Frontal cortex (tissue), 3 donors: ENCODE measurements at regions not wholly inside any gene's neighbourhood (a gene's known extent, or its start where the extent isn't known, plus 50 kb on each side); places are given as distances from the start of the nearest gene placed in this dataset.
"Not testable (repeated sequence)": the region's sequence is repeated elsewhere in the genome, so short reads cannot be mapped to it uniquely, and the experiment has no call there.

Source experiments
- DNase-seq, 2 donors: peaks; one replicate each; pipeline ENCODE4 v3.0.0; 2012; ENCODE audit warnings: low spot score in 2 of 2
- FAIRE-seq: peaks from 2 replicates; lab custom pipeline; 2012; peaks lifted over from hg19 to GRCh38; lab: Jason Lieb, UNC
- donor health status: control.
- donor health status: control.
- donor health status: control.

DNA sequence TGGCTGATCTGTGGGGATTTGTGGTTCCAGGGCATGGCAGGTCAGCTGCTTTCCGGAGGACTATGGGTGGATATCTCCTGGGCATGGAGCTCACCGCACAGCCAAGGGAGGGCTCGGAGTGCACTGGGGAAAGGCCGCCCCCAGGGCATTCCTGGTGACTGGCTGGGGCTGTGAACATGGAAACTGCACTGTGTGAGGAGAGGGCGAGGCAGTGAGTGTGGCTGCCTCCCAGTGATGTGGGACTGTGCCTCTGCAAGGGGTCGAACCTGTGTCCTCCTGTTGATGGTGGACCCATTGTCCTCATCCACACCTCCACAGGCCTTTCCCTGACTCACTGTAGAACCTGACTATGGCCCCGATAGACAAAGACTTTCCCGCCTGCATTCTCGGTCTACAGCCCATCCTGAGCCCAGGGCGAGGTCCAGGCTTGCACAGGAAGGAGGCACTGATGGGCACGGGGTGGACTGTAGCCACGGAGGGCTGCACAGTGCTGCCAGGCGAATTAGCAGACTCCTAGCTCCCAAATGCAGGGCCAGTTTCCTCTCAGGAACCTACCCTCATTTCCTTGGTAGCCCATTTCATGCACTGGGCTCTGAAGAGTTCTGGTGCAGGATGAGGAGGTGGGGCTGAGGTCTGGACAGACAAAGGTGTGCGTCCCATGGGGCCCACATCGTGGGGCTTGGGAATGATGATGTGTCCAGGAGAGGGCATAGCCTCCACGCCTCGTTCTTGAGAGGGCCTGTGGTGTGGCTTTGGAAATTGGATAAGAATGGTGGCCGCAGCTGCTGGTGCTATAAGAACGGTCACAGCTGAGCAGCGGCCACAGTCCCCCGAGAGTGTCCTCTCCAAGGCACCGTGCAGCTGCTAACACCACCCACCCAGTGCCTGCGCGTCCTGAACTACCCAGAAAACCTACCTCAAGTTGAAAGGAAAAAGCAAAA lies 415.1 kb downstream of the TMEM121 start:
- no peak for DNase-seq
- FAIRE-seq, result no peak

DNA sequence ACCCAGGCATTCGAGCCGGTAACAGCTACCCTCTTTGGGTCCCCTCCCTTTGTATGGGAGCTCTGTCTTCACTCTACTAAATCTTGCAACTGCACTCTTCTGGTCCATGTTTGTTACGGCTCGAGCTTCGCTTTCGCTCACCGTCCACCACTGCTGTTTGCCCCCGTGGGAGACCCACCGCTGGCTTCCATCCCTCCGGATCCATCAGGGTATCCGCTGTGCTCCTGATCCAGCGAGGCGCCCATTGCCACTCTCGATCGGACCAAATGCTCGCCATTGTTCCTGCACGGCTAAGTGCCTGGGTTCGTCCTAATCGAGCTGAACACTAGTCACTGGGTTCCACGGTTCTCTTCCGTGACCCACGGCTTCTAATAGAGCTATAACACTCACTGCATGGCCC lies 416.3 kb downstream of the TMEM121 start:
- not testable (repeated sequence) for FAIRE-seq, DNase-seq

DNA sequence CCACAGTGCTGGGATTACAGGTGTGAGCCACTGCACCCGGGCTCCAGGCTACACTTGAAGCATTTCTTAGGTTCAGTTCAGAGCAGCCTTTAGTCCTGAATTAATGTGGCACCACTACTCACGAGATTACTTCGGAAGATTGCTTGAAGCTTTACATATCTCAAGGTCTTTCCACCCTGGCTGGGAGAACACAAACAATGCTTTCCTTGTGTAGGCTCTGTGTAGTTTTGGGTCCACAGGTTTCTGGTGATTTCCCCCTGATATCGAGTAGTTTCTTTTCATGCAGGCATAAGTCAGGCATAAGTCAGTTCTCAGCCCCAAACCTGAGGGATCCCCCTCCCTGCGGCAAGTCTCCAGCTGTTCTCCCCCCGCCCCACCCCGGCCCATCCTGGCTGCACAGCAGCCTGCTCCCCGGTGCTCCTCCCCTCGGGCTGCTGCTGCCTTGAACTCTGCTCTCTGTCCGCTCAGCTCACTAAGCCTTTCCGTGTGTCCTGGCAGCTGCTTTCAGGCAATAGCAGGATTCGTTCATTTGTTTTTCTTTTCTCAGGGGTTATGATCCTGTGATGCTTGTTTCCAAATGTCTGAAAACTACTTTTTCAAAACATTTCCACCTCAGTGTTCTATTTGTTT lies 417.7 kb downstream of the TMEM121 start:
- no peak for DNase-seq
- no peak for FAIRE-seq

DNA sequence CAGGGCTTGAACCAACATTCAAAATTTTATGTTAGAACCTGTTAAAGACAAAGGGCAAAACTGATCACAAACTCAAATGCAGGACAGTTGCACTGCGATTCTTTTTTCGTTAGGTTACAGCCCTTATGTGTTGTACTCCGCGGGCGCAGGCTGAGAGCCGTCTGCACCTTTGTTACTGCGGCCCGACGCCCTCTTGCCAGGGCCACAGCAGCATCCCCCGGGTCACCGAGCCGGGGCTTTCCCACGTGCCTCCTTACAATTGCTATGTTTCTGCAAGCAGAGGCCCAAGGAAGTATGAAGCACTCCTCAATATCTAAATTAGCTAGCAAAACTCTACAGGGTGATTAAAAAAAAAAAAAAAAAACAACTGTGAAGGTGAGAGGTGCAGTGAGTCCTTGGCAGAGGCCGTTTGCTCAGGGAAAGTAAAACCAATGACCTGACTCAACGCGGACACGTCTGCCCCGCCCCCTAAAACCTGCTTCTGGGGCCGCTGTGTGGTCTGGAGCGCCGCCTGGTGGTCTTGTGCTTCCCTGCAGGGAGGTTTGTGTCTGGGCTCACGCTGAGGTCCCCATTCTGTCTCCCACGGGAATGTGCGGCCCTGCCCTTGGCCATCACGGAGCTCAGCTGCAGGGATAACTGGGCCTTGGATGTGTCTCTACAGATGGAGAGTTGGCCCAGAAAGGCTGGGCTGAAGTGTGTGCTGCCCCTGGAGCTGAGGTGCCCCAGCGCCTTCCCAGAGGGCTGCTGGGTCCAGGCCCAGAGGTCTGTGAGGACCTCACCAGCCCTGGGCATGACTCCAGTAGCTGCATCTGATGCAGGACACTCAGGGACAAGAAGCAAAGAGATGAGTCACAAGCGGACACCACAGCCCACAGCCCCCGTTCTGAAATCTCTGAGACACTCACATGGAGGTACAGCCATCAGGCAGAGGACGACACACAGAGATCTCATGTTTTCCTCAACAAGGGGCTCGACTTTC lies 418.5 kb downstream of the TMEM121 start:
- DNase-seq (no peak), FAIRE-seq (no peak)

DNA sequence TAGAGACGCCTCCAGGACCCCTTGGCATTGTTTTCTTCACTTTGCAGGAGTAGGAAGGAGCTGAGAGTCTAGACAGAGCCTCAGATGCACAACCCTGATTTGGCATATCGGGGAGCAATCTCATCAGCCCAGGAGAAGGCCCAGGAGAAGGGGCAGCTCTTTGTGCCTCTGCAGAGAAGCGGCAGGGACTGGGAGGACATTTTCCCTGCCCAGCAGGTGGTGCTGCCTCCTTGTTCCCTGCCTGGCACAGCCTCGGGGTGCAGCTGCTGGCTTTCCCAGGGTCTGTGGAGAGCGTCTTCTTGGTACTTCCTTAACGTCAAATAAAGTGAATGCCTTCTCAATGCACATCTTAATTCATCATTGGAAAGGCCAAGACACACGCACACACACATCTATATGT lies 419.5 kb downstream of the TMEM121 start:
- DNase-seq (no peak), FAIRE-seq (no peak)

DNA sequence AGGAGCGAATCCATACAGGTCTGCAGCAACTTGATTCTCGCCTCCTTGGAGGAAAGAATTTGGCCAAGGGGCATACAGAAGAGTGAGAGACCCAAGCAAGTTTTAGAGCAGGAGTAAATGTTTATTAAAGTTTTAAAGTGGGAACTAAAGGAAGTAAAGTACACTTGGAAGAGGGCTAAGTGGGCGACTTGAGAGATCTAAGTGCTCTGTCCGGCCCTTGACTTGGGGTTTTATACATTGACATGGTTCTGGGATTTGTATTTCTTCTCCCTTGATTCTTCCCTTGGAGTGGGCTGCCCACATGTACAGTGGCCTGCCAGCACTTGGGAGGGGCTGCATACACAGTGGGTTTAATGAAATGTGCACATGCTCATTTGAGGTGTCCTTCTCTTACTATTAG lies 421.2 kb downstream of the TMEM121 start:
- FAIRE-seq (no peak), DNase-seq (no peak)

DNA sequence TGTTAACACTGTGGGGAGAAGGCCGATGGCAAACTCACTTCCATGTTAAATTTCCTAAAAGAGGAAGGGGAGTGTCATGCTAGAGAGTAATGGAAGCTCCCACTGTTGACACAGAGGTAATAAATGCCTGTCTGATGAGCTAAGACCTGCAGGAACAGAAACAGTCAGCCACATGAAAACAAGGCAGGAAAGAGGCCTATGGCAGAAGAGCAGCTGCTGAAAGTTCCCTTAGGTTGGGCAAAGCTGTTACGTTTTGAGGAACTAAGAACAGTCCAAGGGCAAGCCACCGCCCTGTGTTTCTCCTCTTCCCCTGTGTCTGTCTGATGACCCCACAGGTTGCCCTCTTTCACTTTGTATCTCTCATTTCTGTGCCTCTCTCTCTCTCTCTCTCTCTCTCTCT lies 422.6 kb downstream of the TMEM121 start:
- DNase-seq, FAIRE-seq: not testable (repeated sequence)

DNA sequence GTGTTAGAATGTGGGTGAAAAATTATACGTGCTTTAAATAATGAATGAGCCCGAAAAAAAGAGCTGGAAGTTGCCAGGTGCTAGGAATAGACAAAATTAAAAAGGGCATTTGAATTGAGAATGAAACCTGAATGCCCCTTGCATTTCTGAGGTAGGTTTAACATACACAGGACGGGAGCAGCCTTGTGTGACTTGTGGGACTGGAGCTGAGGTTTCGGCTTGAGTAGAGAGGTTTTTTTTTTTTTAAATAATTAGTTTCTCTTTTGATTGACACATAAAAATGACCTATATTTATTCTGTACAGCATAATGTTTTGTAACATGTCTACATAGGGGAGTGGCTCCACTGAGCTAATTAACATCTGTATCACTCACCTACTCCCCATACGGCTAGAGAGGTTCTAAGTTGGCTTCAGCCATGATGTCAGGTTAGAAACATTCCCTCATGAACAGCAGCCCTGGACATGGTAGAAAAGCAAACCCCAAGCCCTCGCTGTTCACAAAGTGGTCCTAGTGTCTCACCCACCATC lies 424.0 kb downstream of the TMEM121 start:
- not testable (repeated sequence) for DNase-seq, FAIRE-seq

DNA sequence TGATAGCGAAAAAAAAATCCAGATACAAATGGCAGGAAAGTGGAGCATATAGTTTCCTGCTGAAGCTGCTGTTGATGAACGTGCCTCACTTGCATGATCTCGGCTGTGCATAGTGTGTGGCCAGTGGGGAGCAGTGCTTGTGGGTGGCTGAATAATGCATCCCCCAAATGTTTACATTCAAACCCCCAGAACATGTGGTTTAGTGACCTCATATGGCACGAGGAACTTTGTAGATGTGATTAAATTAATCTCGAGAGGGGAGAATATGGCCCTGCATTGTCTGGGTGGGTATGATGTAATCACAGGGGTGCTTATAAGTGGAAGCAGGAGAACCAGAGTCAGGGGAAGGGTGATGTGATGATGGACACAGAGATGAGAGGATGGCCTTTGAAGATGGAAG lies 425.0 kb downstream of the TMEM121 start:
- DNase-seq (no peak), FAIRE-seq (no peak)

DNA sequence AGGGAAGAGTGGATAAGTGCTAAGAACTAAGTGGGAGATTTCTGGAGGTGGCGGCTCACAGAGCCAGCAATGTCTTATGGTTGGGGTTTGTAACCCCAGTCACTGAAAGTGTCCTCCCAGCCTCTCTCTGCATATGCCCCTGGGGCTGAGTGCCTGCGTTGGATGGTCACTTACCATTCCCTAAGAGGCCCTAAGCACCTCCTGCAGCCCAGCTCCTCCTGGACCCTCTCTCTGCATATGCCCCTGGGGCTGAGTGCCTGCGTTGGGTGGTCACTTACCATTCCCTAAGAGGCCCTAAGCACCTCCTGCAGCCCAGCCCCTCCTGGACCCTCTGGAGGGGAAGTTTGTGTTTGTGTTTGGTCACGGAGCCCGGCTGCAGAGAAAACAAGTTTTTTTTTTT lies 425.8 kb downstream of the TMEM121 start:
- no peak for DNase-seq

DNA sequence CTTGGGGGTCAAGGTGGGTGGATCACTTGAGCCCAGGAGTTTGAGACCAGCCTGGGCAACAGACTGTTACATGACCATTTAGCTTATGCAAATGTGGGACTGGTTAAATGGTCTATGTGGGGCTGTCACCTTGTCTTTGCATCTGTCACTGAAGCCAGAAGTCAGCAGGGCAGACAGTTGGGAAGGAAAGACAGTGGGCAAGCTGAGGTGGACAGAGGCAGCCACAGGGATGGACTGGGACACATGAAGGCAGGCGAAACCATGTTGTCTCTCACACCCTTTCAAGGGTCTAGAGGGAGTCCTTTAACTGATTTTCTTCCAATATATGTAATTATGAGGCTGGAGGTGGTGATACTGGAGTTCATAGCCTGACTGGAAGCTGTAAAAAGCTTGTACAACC lies 426.4 kb downstream of the TMEM121 start:
- DNase-seq (no peak), FAIRE-seq (no peak)

More for the DNA sequence above, 425.8 kb downstream of the TMEM121 start:
- FAIRE-seq, result no peak

DNA sequence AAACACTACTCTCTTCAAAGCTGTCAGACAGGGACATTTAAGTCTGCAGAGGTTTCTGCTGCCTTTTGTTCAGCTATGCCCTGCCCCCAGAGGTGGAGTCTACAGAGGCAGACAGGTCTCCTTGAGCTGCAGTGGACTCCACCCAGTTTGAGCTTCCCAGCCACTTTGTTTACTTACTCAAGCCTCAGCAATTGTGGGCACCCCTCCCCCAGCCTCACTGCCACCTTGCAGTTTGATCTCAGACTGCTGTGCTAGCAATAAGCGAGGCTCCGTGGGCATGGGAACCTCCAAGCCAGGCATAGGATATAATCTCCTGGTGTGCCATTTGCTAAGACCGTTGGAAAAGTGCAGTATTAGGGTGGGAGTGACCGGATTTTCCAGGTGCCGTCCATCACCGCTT lies 435.2 kb downstream of the TMEM121 start:
- not testable (repeated sequence) for FAIRE-seq

DNA sequence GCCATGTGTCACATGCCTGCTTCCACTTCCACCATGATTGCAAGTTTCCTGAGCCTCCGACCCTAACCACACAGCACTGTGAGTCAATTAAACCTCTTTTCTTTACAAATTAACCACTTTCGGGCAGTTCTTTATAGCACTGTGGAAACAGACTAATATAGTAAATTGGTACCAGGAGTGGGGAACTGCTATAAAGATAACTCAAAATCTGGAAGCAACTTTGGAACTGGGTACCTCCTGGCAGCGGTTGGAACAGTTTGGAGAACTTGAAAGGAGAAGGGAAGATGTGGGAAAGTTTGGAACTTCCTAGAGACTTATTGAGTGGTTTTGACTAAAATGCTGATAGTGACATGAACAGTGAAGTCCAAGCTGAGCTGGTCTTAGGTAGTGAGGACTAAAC lies 436.1 kb downstream of the TMEM121 start:
- DNase-seq, result no peak
- FAIRE-seq, result no peak

More for the DNA sequence above, 435.2 kb downstream of the TMEM121 start:
- DNase-seq, result not testable (repeated sequence)

DNA sequence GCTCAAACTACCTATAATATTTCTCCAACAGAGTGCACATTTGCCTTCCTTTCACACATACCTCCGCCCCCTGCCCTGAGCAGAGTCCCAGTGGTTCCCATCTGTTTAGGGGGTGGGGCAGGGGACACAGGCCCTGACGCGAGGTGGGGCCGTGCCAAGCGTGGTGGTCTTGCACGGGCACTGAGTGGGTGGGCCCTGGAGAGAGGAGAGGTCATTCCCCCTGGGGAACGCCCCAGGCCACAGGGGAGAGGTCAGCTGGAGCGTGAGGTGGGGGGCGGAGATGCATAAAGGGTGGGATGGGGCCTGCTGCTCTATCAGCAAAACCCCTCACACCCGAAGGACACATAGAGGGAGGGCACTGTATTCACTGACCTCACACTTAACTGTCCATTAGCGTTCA lies 441.9 kb downstream of the TMEM121 start:
- no peak for FAIRE-seq
- no peak for DNase-seq

DNA sequence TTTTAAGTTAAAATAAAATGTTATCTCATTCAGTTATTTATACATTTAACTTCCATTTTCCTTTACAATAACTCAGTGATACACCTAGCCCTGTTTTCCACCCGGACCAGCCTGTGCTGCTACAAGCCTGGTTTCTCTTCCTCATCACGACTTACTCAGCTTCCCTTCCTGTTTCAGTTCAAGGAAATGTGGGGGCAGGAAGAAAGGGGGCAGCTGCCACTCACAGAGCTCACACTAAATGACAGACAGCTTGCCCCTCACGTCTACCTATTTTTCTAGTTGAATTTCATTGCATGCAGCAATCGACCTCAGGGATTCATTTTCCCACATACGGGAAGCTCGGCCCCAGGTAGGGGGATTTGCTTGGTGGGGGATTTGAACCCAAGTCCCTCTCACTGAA lies 442.6 kb downstream of the TMEM121 start:
- DNase-seq, FAIRE-seq: not testable (repeated sequence)

DNA sequence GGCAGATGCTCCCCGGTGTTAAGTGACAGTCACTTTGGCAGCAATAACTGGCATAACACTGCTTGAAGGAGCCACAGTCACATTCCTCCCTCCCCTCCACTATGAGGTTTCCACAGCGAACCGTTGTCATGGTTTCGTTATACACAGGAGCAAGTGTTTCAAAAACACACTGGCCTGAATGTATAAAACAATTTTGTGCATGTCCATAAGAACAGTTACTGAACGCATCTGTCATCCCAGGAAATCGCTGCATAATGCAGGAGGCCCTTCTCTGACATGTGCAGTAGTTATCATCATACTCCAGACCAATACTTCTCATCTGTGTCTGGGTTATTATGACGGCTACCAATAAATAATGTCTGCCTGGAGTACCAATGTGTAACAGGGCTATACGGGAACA lies 444.4 kb downstream of the TMEM121 start:
- not testable (repeated sequence) for FAIRE-seq, DNase-seq

DNA sequence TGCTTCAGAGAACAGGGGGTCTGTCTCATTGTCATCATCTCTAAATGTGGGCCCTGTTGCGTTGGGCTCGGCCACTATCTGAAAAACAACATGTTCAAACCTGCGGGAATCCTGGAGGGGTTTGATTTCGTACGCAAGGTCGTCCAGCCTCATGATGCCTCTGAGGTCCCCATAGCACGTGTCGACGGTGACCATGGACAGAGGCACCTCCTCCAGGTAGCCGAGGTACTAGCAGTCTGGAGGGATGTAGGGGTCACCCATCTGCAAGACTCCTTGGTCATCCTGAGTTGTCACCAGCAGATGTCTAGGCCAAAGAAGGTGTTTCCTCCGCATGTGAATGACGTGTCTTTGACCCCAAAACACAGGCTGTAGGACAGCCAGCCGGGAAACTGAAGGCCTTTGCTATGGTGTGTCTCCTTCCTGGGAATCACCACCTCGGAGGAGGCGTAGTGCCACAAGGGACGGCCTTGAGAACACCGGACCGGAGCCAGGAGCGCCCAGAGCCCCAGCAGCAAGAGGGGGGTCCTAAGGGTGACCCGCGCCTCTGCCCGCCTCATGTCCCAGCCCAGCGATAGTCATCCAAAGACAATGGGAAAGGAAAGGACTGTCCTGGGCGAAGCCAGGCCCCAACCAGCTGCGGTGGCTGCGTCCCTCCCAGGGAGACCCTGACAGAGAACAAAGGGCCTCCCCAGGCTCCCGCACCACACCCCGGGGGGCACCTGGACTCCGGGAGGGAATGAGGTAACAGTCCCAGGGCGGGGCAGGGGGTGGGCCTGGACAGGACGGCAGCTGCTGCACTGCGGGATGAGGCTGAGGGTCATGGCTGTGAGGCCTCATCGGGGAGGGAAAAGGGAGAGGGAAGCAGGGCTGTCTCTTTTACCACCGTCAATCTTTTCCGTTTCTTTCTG lies 445.5 kb downstream of the TMEM121 start:
- DNase-seq (no peak), FAIRE-seq (no peak)

DNA sequence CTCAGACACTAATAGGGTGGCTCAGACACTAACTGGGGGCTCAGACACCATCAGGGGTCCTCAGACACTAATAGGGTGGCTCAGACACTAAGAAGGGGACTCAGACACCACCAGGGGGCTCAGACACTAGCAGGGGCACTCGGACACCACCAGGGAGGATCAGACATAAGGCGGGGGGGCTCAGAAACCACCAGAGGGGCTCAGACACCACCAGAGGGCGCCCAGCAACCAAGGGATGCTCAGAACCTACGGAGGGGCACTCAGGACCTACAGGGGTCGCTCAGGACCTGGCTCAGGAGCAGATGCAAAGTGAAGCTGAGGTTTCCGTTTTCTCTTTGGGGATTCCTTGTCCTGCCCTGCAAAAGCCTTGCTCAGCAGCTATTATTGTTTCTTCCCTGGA lies 448.5 kb downstream of the TMEM121 start:
- DNase-seq, result no peak
- FAIRE-seq, result no peak
